Breast epithelium (tissue), 4 donors: ENCODE measurements at regions not wholly inside any gene's neighbourhood (a gene's known extent, or its start where the extent isn't known, plus 50 kb on each side); places are given as distances from the start of the nearest gene placed in this dataset.
"Not testable (repeated sequence)": the region's sequence is repeated elsewhere in the genome, so short reads cannot be mapped to it uniquely, and the experiment has no call there.

Experiments used
- DNase-seq, 2 donors: peaks; one replicate each; pipeline ENCODE4 v3.0.0-alpha.2; 2019; ENCODE audit warnings: low spot score in 2 of 2
- H3K27ac ChIP-seq, 2 donors: fragments of 200-600 bp; sonication (generic) in 1 of 2; one replicate each; pipeline ENCODE4 v1.5.1; 2016 to 2019; ENCODE audit warnings: mild to moderate bottlenecking in 1 of 2
- H3K27me3 ChIP-seq, 2 donors: fragments of 200-600 bp; sonication (generic) in 1 of 2; one replicate each; pipeline versions ENCODE4 v1.5.1 to v1.6.0; 2017 to 2019; ENCODE audit warnings: control low read depth in 1 of 2, mild to moderate bottlenecking in 1 of 2
- H3K36me3 ChIP-seq: fragments of 200-600 bp; one replicate; pipeline ENCODE4 v1.5.1; 2019
- H3K4me1 ChIP-seq, 2 donors: fragments of 200-600 bp; sonication (generic); one replicate each; pipeline ENCODE4 v1.5.1; 2016 to 2019; ENCODE audit warnings: control low read depth in 1 of 2
- H3K4me3 ChIP-seq, 3 donors: fragments of 200-600 bp; sonication (generic); 1 replicate in 2 of 3; 2 replicates in 1 of 3; pipeline ENCODE4 v1.5.1; 2016 to 2019; ENCODE audit warnings: mild to moderate bottlenecking in 3 of 3, moderate library complexity in 2 of 3
- H3K9me3 ChIP-seq, 2 donors: fragments of 200-600 bp; sonication (generic) in 1 of 2; one replicate each; pipeline ENCODE4 v1.5.1; 2016 to 2019; ENCODE audit warnings: control low read depth in 1 of 2
- CTCF ChIP-seq, 3 donors: fragments of 450-650 bp; IDR thresholded peaks; one replicate each; pipeline ENCODE4 v1.5.1; 2016 to 2017; ENCODE audit warnings: antibody characterized with exemption in 3 of 3, mild to moderate bottlenecking in 3 of 3, moderate library complexity in 3 of 3
- POLR2A ChIP-seq: fragments of 450-650 bp; IDR thresholded peaks from one replicate; pipeline ENCODE4 v1.6.1; 2016; ENCODE audit warnings: antibody characterized with exemption, mild to moderate bottlenecking, moderate library complexity
- POLR2AphosphoS5 ChIP-seq, 3 donors: sonication (generic); formaldehyde crosslinking; IDR thresholded peaks; one replicate each; pipeline ENCODE4 v1.6.1; 2017; ENCODE audit warnings: antibody characterized with exemption in 3 of 3
- intact Hi-C: fragments of 100-400 bp; cut with DNase I; formaldehyde crosslinking; loops from one replicate; pipeline ENCODE4 v1.15.1; 2023; ENCODE audit warnings: low total_unique reads

- TF ChIP-seq CTCF (IDR thresholded peaks at IDR 0.05): no peak
- TF ChIP-seq POLR2AphosphoS5 (IDR thresholded peaks at IDR 0.05): no peak
- no peak for TF ChIP-seq POLR2A
- intact Hi-C loops: no loop called here
- no peaks in the 10 kb centered on the region for H3K4me1 ChIP-seq
- H3K27me3 ChIP-seq: no peaks in the 10 kb centered on the region
- no peak overlapping the region for H3K4me3 ChIP-seq
- no peak overlapping the region for H3K27ac ChIP-seq
- no peaks in the 10 kb centered on the region for H3K9me3 ChIP-seq
- no peak for DNase-seq
- no peaks in the 10 kb centered on the region for H3K36me3 ChIP-seq
These were observed 90.6 kb downstream of the POLR2M start for GRCh38 chr15:57797110-57797509.

GRCh38 chr15:57797568-57798267 is 91.2 kb downstream of the POLR2M start:
- Histone ChIP-seq H3K9me3 (no peaks in the 10 kb centered on the region), H3K36me3 (no peaks in the 10 kb centered on the region), H3K4me3 (no peak overlapping the region), H3K27me3 (no peaks in the 10 kb centered on the region), H3K27ac (no peak overlapping the region), H3K4me1 (no peaks in the 10 kb centered on the region)
- TF ChIP-seq CTCF (IDR thresholded peaks at IDR 0.05) (no peak), POLR2AphosphoS5 (IDR thresholded peaks at IDR 0.05) (no peak), POLR2A (no peak)
- DNase-seq: no peak
- intact Hi-C loops: no loop called here

GRCh38 chr15:57806003-57806402 is 99.5 kb downstream of the POLR2M start:
- no peak for DNase-seq
- intact Hi-C loops: no loop called here

GRCh38 chr15:57809285-57809684 is 102.8 kb downstream of the POLR2M start:
- H3K27me3 ChIP-seq, H3K4me1 ChIP-seq, H3K9me3 ChIP-seq, H3K4me3 ChIP-seq, H3K27ac ChIP-seq, DNase-seq, intact Hi-C loops, H3K36me3 ChIP-seq: not testable (repeated sequence)

More at GRCh38 chr15:57806003-57806402, 99.5 kb downstream of the POLR2M start:
- H3K4me3 ChIP-seq: no peak overlapping the region
- no peaks in the 10 kb centered on the region for H3K4me1 ChIP-seq
- TF ChIP-seq POLR2A: no peak
- TF ChIP-seq CTCF (IDR thresholded peaks at IDR 0.05): no peak
- TF ChIP-seq POLR2AphosphoS5 (IDR thresholded peaks at IDR 0.05): no peak
- no peaks in the 10 kb centered on the region for H3K27me3 ChIP-seq
- no peaks in the 10 kb centered on the region for H3K36me3 ChIP-seq
- no peak overlapping the region for H3K27ac ChIP-seq
- H3K9me3 ChIP-seq: no peaks in the 10 kb centered on the region

- no peak for TF ChIP-seq CTCF (IDR thresholded peaks at IDR 0.05)
- TF ChIP-seq POLR2A: no peak
- no peak for TF ChIP-seq POLR2AphosphoS5 (IDR thresholded peaks at IDR 0.05)
- no peaks in the 10 kb centered on the region for H3K36me3 ChIP-seq
- DNase-seq: no peak
- no peak overlapping the region for H3K27ac ChIP-seq
- no peak overlapping the region for H3K4me3 ChIP-seq
- H3K9me3 ChIP-seq: no peaks in the 10 kb centered on the region
- intact Hi-C loops: no loop called here
- H3K27me3 ChIP-seq: no peaks in the 10 kb centered on the region
- no peaks in the 10 kb centered on the region for H3K4me1 ChIP-seq
These were observed 110.1 kb downstream of the POLR2M start for GRCh38 chr15:57816599-57816998.
